ENCODE measurements at regions not wholly inside any gene's neighbourhood (a gene's known extent, or its start where the extent isn't known, plus 50 kb on each side); places are given as distances from the start of the nearest gene placed in this dataset.

GRCh38 chr7:22657479-22657878 lies 69.5 kb upstream of the IL6 start:
- DNase-seq (ENCODE audit: low spot score): no peak

DNA sequence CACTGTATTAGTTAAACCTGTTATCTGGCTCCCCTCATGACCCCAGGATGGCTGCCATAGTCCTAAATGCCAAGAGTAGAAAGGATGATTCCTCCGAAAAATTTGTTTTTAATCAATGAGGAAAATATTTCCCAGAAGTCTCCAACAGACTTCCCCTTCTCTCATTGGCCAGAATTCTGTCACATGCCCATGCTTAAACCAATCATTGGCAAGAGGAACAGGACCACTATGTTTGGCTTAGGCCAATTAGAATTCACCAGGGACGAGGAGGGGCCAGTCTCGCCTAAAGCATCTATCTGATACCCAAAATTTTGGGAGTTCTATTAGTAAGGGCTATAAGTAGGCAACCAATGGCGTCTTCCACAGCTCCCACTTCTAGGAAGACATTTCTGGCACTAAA lies 71.2 kb upstream of the IL6 start:
- no peak for DNase-seq (ENCODE audit: low spot score)

- DNase-seq (ENCODE audit: low spot score): no peak
Observed at GRCh38 chr7:22654831-22655230, 72.2 kb upstream of the IL6 start.

DNA sequence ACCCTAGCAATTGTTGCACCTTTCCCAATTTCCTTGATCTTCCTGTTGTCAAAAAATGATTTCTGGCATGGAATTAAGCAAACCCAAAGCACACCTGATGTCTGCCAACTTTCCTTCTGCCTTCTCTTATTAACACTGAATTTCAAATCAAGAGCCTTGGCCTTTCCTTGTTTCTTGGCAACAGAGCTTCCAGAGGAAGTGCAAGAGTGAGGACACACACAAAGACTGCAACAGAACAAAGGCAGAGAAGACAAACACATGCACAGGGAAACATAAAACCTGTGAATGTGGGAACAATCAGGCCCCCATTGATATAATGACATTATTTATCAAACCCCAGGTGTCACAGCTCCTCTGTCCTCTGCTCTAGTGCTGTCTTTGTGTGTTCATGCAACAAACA lies 73.0 kb upstream of the IL6 start:
- peak; percentile 58 for DNase-seq (ENCODE audit: low spot score)

DNA sequence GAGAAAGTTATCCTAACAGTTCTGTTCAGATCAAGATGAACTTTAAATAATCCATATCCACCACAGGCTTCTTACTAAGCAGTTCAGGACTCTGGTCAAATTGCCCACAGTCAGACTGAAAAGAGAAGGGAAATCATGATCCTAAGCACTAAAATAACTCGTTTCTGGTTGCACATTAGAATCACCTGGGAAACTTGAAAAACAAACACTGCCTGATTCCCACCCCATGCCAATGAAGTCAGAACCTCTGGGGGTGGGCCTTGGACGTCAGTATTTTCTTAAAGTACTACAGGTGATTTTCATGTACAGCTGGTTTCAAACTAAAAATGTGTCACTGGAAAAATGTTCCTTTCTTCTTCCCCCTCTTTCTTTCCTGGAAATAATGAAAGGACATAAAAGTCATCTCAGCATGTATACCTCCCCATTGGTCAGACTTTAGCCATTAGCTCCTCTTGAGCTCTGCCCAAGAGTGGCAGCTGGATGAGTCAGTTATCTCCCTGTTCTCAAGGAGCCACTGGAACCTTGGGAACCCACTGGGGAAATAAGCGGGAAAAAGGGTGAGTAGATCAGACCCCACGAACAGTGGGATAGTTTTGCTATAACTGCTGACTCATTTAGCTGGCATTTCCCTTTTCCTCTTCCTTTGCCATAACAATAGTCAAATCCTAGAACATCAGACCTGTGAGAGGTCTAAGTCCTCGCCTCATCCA lies 75.3 kb upstream of the IL6 start:
- peak; percentile 93 for DNase-seq (ENCODE audit: low spot score)

DNA sequence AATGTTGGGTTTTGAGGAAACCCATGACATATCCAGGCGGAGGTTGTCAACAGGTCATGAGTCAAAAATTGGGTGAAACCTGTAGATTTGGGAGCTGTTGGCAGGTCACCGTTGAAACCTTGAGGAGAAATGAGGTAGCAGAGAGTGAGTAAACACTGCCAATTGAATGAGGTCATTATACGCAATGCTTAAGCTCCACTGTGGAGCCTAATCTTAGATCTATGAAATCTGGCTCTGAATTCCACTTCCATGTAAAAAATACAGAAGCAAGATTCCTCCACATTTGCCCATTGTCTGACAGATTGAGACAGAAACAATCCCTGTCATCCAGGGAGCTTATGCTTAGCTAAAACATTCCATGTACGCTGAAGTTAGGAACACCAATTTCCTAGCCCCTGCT lies 76.0 kb upstream of the IL6 start:
- no peak for DNase-seq (ENCODE audit: low spot score)

GRCh38 chr7:22649686-22650085 lies 77.3 kb upstream of the IL6 start:
- no peak for DNase-seq (ENCODE audit: low spot score)

GRCh38 chr7:22647451-22648257 lies 79.3 kb upstream of the IL6 start:
- DNase-seq (ENCODE audit: low spot score): peak; percentile 70

GRCh38 chr7:22645418-22646181 lies 81.4 kb upstream of the IL6 start:
- DNase-seq (ENCODE audit: low spot score): no peak

GRCh38 chr7:22642454-22642853 lies 84.5 kb upstream of the IL6 start:
- no peak for DNase-seq (ENCODE audit: low spot score)

DNA sequence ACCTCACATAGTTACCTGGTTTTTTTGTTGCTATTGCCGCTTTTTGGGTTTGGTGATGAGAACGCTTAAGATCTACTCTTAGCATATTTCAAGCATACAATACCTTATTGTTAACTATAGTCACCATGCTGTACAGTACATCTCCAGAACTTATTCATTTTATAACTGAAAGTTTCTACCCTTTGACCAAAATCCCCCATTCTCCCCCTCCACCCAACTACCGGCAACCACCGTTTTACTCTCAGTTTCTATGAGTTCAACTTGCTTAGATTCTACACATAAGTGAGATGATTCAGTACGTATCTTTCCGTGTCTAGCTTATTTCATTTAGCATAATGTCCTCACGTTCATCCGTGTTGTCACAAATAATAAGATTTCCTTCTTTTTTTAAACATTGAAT lies 86.7 kb upstream of the IL6 start:
- no peak for DNase-seq (ENCODE audit: low spot score)

DNA sequence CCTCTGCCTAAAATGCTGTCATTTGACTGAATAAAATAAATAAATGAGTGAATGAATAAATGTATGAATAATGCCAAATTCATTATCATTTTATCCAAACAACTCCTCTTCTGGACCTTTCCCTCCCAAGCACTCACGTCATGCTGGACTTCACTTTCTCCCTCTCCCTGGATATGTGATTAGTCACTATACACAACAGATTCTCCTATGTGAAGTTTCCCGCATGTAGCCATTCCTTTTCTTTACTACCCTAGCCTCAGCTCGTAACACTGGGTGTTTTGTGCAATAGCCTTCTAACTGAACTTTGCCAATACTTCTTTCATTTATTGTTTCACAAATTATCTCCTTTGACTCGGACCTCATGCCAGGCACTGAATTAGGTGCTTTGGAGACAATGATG lies 87.6 kb upstream of the IL6 start:
- DNase-seq (ENCODE audit: low spot score): no peak

DNA sequence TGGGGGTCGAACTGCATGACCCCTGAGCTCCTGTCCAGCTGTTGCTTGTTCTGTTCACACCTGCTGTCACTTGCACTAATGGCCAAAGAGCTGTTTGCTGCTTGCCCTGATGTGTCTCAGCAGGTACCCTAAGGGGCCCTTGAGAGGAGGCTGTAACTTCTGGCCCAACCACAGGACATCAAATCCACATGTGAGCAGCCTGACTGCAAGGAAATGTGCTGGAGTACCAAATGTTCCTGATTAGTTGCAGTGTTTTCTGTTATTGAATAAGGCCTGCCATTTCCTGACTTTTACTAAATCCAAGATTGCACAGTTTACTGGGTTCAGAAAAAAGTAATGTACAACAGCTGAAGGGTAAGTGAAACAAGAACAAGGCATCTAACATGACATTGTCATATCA lies 91.7 kb upstream of the IL6 start:
- no peak for DNase-seq (ENCODE audit: low spot score)

- no peak for DNase-seq (ENCODE audit: low spot score)
Observed at GRCh38 chr7:22633954-22634474, 93.0 kb upstream of the IL6 start.

DNA sequence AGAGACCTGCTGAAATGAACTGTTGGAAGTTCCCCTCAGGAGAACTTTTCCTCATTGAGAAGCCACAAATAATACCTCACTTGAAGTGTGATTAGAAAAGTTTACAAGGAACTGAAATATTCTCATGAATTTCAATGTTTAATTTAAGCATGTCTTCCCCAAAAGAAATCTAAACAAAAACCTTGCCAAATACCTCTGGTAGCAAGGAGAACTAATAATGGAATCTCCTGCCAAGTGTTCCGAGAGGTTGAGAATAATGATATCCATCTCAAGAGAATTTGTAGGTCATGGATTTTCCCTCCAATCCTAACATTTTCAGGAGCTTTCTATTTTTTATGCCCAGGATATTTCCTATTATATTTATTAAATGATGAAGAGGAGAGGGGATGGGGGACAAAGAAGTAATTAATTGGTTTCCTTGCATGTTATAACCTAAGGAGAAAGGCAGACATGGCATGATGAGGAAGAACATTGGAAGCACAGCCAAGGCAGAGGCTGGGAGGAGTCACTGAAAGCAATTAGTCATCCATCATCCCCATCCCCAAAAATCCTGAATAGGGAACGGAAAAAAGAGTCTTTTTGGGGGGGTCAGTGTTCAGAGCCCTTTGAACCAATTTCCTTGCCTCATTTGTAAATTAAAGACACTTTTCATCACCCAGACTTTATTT lies 93.6 kb upstream of the IL6 start:
- no peak for DNase-seq (ENCODE audit: low spot score)

GRCh38 chr7:22632674-22633073 lies 94.3 kb upstream of the IL6 start:
- DNase-seq (ENCODE audit: low spot score): peak; percentile 38

DNA sequence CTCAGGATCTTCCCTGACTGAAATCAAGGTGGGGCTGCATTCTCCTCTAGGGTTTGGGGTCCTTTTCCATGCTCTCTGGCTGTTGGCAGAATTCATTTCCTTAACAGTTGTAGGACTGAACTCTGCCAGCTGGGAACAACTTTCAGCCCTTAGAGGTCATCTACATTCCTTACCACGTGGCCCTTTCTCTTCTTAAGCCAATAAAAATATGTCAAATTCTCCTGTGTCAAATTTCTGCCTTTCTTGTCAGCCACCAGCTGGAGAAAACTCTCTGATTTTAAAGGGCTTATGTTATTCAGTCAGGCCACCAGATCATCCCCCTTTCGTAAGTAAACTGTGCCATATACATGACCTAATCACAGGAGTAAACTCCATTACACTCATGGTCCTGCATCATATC lies 95.3 kb upstream of the IL6 start:
- DNase-seq (ENCODE audit: low spot score): no peak

GRCh38 chr7:22630069-22630468 lies 96.9 kb upstream of the IL6 start:
- no peak for DNase-seq (ENCODE audit: low spot score)

- no peak for DNase-seq (ENCODE audit: low spot score)
Observed at GRCh38 chr7:22629056-22629455, 97.9 kb upstream of the IL6 start.

DNA sequence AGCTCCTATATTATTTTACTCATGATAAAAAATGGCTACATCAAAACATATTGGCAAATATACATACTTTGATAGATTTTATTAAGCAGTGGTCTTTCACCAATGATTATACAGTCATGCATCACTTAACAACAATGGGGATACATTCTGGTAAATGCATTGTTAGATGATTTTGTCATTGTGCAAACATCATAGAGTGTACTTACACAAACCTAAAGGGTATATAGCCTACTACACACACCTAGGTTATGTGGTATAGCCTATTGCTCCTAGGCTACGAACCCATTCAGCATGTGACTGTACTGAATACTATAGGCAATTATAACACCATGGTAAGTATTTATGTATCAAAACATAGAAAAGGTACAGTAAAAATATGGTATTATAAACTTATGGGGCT lies 98.9 kb upstream of the IL6 start:
- DNase-seq (ENCODE audit: low spot score): no peak

DNA sequence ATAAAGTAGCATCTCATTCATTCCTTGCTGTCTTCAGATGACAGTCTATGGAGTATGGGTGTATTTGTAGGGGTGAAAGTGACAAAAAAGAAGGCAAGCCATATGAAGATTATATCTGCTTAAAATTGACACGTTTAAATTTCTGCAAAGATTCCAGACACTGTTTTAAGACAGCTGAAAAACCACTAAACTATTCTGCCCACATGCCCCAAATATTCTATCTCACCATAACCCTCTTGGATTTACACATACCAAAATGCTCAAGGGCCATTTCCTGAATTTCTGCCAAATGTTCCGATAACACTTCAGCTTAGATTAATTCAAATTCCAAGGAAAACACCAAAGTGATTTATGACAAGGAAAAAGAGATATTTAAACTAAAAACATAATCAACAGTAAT lies 99.9 kb upstream of the IL6 start:
- no peak for DNase-seq (ENCODE audit: low spot score)

DNA sequence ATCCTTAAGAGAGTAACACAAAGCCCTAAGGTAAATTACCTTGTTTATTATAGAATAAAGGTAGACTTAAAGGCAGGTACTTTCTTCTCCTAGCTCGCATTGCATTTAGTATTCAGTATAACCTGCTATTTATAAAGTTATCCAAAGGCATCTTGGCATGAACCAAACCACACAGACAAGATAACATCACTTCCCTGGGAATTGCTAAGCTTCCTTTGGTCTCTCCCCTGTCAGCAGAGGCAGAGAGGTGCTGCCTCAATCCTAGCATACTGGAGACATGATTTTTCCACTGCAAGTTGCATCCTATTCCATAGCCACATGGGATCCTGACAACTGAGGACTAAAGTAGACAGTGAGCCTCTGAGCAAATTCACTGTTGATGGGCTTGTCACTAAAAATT lies 101.7 kb upstream of the IL6 start:
- no peak for DNase-seq (ENCODE audit: low spot score)
